NT2/D1 (cell line): ENCODE measurements at regions not wholly inside any gene's neighbourhood (a gene's known extent, or its start where the extent isn't known, plus 50 kb on each side); places are given as distances from the start of the nearest gene placed in this dataset.

Experiments
- YY1 ChIP-seq: IDR thresholded peaks from 2 replicates; pipeline ENCODE4 v1.6.1; 2011; ENCODE audit not compliant: insufficient read length, insufficient read depth
- ZNF274 ChIP-seq: IDR thresholded peaks from 2 replicates; pipeline ENCODE4 v1.6.1; 2011; ENCODE audit warnings: mild to moderate bottlenecking, low read depth, low read length

DNA sequence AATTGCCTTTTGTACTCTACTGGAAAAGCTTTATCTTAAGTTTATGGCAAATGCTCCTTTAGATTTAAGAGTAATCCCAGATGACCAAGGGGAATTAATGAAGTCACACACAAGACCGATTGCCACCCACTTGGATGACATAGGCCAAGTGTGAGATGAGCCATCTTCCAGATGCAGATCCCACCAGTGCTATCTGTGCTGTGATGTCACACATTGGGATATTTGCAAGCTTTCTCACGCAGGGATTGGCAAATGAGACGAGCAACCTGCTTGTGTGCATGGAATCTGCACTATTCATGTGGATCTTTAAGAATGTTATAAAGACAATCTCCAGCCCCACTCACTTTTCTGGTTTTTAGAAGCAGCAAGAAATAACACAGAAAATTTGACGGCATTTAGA lies 602.1 kb upstream of the TMEM132C start:
- no peak for TF ChIP-seq ZNF274
- TF ChIP-seq YY1: no peak
